ENCODE measurements at regions not wholly inside any gene's neighbourhood (a gene's known extent, or its start where the extent isn't known, plus 50 kb on each side); places are given as distances from the start of the nearest gene placed in this dataset.

DNA sequence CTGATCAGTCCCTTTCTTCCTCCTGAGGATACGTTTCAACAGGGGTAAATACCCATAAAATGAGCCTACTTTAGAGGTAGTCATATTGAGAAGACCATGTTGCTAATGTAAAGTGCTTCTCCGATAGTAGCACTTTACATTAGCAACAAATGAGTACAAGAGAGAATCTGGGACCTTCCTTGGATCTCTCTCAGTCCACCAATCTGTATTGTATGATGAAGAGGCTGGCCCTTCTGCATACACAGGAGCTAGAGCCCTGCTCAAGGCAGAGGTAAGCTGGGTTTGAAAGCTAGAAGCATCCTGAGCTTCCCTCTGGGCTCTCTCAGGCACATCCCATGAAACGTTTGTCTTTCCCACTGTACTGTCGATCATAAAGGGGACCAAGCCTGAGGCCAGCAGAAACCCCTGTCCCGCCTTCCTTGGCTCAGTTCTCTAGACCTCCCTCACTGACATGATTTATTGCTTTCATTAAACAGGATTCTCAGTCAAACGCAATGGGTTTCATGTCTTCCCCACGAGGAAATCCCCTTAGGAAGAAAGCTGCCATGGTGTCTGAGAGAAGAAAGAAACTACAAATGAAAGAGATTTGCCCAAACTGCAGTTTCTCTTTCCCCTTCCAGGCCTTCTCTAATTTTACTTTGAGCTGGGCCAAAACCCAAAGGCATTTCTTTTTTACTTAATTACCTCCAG lies 62.8 kb upstream of the BCAR3 start:
- no peak overlapping the region for H3K4me3 ChIP-seq (ENCODE audit: low read length)
- TF ChIP-seq, protein P1, sequence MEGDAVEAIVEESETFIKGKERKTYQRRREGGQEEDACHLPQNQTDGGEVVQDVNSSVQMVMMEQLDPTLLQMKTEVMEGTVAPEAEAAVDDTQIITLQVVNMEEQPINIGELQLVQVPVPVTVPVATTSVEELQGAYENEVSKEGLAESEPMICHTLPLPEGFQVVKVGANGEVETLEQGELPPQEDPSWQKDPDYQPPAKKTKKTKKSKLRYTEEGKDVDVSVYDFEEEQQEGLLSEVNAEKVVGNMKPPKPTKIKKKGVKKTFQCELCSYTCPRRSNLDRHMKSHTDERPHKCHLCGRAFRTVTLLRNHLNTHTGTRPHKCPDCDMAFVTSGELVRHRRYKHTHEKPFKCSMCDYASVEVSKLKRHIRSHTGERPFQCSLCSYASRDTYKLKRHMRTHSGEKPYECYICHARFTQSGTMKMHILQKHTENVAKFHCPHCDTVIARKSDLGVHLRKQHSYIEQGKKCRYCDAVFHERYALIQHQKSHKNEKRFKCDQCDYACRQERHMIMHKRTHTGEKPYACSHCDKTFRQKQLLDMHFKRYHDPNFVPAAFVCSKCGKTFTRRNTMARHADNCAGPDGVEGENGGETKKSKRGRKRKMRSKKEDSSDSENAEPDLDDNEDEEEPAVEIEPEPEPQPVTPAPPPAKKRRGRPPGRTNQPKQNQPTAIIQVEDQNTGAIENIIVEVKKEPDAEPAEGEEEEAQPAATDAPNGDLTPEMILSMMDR (conservative IDR thresholded peaks at IDR 0.05; ENCODE audit: low read length) = no peak
- DNase-seq (ENCODE audit: low read depth) = no peak

DNA sequence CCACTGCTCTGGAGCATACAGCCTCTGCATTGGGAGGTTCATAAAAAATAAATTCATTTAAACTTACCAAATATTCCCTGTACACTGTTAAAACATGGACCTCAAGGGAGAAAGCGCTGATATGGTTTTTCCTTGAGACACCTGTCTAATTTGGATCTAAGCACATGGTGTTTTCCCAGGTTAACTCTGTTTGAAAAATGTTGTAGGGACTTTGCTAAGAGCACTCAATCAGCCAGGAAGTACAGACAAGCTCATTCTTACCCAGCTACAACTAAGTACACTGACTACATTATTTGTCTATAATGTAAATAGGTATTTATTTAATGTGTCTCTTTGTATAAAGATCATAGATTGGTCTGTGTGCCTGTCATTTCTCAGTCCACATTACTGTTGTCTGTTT lies 61.8 kb upstream of the BCAR3 start:
- no peak for DNase-seq (ENCODE audit: low read depth)
- TF ChIP-seq, protein P1 (conservative IDR thresholded peaks at IDR 0.05; ENCODE audit: low read length) = no peak

DNA sequence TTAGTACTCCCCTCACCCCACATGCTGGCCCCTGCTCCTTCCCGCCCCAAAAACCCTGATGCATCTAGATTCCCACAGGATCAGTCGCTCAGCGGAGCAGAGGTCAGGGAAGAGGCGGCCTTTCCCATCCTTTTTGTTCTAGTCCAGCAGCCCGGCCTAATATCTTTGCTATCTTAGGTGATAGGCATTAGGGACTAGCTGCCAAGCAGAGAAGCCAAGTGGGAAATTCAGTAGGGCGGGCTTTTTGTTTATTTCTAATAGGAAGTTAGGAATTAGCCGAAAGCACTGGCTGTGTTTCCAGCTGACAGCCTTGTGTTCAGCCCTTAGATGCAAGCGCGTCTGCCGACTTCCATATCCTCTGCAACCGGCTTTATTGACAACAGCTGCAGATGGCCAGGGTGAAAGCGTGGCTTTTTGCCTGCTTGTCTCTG lies 59.0 kb upstream of the BCAR3 start:
- TF ChIP-seq, protein P1 (conservative IDR thresholded peaks at IDR 0.05; ENCODE audit: low read length) = no peak
- no peak overlapping the region for H3K4me3 ChIP-seq (ENCODE audit: low read length)
- peak; percentile 53 for DNase-seq (ENCODE audit: low read depth)

More for the DNA sequence above, 61.8 kb upstream of the BCAR3 start:
- H3K4me3 ChIP-seq (ENCODE audit: low read length) = no peak overlapping the region

DNA sequence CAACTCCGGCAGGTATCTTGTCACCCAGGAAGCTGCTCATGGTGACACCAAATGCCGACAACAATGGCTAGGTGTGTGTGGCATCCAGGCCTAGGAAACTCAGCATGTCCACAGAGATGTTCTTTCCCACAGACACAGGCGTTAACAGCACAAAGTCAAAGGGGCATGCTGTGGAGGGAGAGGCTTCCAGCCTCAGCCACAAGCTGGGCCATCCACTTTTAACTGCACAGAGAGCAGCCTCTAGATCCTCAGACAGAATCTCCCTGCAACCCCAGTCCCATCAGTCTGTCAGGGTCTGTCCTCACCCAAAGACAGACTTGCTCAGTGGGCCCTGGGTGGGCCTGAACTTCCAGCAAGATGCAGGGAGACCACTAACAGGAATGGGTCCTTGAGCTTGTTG lies 58.5 kb upstream of the BCAR3 start:
- no peak for DNase-seq (ENCODE audit: low read depth)
- no peak overlapping the region for H3K4me3 ChIP-seq (ENCODE audit: low read length)
- TF ChIP-seq, protein P1 (conservative IDR thresholded peaks at IDR 0.05; ENCODE audit: low read length) = no peak

DNA sequence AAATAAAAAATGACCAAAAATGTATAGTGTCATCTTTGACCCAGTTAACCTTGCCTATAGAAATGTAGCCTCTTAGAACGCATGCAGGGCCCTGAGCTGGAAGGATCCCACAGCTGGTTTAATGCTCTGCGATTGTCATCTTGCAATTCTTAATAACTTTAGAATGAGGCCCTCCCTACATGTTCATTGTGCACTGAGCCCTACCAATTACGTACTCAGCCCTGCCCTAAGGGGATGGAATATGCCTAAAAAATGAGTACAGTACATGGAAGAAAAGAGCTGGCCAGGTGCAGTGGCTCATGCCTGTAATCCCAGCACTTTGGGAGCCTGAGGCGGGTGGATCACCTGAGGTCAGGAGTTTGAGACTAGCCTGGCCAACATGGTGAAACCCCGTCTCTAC lies 57.8 kb upstream of the BCAR3 start:
- TF ChIP-seq, protein P1 (conservative IDR thresholded peaks at IDR 0.05; ENCODE audit: low read length) = no peak
- no peak for DNase-seq (ENCODE audit: low read depth)
- H3K4me3 ChIP-seq (ENCODE audit: low read length) = no peak overlapping the region

DNA sequence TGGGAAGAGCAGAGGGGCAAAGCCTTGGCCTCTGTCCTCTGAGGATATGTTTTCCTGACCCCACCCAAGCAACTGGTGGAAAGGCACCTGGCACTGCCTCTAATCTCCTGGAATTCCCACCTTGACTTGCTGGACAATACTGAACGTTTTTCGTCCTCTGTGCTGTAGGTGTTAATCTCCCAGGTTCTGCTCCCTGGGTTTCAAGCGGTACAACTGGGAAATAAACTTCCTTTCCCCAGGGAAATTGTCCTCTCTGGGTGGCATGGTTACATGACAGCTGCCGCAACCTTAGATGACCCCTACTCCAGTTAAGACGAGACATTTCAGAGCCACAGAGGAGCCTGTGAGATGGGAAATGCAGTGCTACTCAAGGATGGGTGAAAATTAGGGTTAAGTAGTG lies 57.3 kb upstream of the BCAR3 start:
- H3K4me3 ChIP-seq (ENCODE audit: low read length) = no peak overlapping the region
- DNase-seq (ENCODE audit: low read depth) = no peak
- TF ChIP-seq, protein P1 (conservative IDR thresholded peaks at IDR 0.05; ENCODE audit: low read length) = no peak

DNA sequence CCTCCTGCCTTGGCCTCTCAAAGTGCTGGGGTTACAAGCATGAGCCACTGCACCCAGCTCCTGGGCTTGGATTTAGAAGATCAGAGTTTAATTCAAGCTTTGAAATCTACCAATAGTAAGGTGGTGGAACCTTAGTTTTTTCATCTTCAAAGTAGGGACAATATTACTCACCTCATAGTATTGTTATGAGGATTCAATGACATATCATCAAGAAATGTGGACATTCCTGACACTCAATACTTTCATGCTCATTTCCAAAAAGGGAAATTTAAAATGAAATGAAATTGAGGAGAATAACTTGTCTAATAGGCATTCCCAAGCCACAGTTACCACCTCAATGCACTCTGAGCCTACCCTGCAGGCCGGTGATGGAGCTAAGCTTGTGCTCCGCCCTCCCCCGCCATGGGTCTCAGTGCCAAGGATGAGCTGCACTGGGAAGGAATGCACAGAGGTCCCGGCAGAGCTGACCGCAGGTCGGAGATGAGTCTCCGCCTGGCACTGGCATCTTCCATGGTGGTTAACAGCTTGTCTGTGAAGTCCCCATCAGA lies 56.5 kb upstream of the BCAR3 start:
- DNase-seq (ENCODE audit: low read depth) = peak; percentile 98

More for the DNA sequence above, 56.5 kb upstream of the BCAR3 start:
- TF ChIP-seq, protein P1 (conservative IDR thresholded peaks at IDR 0.05; ENCODE audit: low read length) = no peak; the same call in 1 of the 2 replicates
- no peak overlapping the region for H3K4me3 ChIP-seq (ENCODE audit: low read length)

Measured in AG10803 (cell line).